ENCODE measurements at regions not wholly inside any gene's neighbourhood (a gene's known extent, or its start where the extent isn't known, plus 50 kb on each side); places are given as distances from the start of the nearest gene placed in this dataset.

GRCh38 chr5:60330236-60330635, 369.7 kb downstream of the DEPDC1B start:
- no peak for TF ChIP-seq POLR2A (IDR thresholded peaks at IDR 0.05)
- no peak for TF ChIP-seq CTCF (IDR thresholded peaks at IDR 0.05)
- no peak for TF ChIP-seq POLR2AphosphoS5 (IDR thresholded peaks at IDR 0.05)
